ENCODE measurements at regions not wholly inside any gene's neighbourhood (a gene's known extent, or its start where the extent isn't known, plus 50 kb on each side); places are given as distances from the start of the nearest gene placed in this dataset.

DNA sequence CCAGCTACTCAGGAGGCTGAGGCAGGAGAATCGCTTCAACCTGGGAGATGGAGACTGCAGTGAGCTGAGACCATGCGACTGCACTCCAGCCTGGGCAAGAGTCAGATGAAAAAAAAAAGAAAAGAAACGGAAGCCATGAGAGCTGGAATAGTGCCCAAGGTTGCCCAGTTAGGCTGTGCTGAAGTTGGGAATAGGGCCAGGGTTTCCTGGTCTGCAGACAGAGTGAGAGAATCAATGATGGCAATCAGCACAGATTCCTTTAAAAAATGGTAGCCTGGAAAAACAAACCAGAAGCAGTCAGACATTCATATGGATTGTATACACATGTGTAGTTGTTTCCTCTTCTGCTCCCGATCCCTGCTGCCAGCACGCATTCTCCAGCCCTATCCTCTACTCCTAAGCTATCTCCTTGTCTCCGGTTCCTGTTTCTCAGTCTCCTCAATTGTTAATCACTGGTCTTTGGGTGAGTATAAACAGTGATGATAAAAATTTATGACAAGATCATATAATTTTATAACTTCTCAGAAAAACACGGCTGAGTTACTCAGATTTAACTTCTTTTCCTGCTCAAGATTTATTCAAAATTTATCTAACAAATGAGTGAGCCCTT lies 316.2 kb upstream of the UMPS start:
- POLR2A ChIA-PET = no interaction called here
- intact Hi-C loops (cut with micrococcal nuclease) = no loop called here
- H3K4me1 Mint-ChIP-seq (ENCODE audit: insufficient read depth, unreplicated experiment) = peaks cover 17% of the 10 kb centered on the region
- peaks cover 24% of the 10 kb centered on the region for H3K27me3 Mint-ChIP-seq (ENCODE audit: insufficient read depth, unreplicated experiment)
- no TSS peak for BruUV-seq (replicated peaks)
- CTCF ChIA-PET = no interaction called here
- H3K27ac Mint-ChIP-seq (ENCODE audit: low read depth, unreplicated experiment) = no peak overlapping the region
- TF ChIP-seq, protein P1, sequence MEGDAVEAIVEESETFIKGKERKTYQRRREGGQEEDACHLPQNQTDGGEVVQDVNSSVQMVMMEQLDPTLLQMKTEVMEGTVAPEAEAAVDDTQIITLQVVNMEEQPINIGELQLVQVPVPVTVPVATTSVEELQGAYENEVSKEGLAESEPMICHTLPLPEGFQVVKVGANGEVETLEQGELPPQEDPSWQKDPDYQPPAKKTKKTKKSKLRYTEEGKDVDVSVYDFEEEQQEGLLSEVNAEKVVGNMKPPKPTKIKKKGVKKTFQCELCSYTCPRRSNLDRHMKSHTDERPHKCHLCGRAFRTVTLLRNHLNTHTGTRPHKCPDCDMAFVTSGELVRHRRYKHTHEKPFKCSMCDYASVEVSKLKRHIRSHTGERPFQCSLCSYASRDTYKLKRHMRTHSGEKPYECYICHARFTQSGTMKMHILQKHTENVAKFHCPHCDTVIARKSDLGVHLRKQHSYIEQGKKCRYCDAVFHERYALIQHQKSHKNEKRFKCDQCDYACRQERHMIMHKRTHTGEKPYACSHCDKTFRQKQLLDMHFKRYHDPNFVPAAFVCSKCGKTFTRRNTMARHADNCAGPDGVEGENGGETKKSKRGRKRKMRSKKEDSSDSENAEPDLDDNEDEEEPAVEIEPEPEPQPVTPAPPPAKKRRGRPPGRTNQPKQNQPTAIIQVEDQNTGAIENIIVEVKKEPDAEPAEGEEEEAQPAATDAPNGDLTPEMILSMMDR (IDR thresholded peaks at IDR 0.05; ENCODE audit: unreplicated experiment) = no peak
- peak; percentile 22 for DNase-seq (ENCODE audit: unreplicated experiment)
- no peak overlapping the region for H3K4me3 Mint-ChIP-seq (ENCODE audit: unreplicated experiment)
- no peaks in the 10 kb centered on the region for H3K36me3 Mint-ChIP-seq (ENCODE audit: insufficient read depth, unreplicated experiment)
- H3K9me3 Mint-ChIP-seq (ENCODE audit: unreplicated experiment) = no peaks in the 10 kb centered on the region

DNA sequence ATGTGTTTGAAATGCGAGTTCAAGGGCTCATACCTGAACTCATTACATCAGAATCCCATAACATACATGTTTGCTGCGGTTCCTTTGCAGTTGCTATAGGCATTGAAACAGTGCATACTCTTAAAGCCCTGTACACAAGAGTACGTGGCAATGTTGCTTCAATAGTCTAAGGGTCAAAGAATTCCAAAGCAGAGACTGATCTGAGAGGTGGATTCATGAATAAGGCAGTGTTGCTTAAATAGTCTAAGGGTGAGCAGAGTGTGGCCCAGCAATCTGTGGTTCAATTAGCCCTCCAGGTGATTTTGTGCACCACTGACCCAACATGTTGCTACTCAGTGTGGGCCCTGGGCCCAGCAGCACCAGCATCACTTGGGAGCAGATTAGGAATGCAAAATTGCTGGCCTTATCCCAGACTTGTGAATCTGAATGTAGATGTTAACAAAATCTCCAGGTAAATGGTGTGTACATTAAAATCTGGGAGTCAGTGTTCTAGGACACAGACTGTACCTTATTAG lies 314.7 kb upstream of the UMPS start:
- Mint-ChIP-seq H3K36me3 (ENCODE audit: insufficient read depth, unreplicated experiment) (no peaks in the 10 kb centered on the region), H3K4me3 (ENCODE audit: unreplicated experiment) (no peak overlapping the region), H3K4me1 (ENCODE audit: insufficient read depth, unreplicated experiment) (peaks cover 3% of the 10 kb centered on the region), H3K9me3 (ENCODE audit: unreplicated experiment) (no peaks in the 10 kb centered on the region), H3K27me3 (ENCODE audit: insufficient read depth, unreplicated experiment) (peaks cover 39% of the 10 kb centered on the region), H3K27ac (ENCODE audit: low read depth, unreplicated experiment) (no peak overlapping the region)
- DNase-seq (ENCODE audit: unreplicated experiment) = no peak
- intact Hi-C loops (cut with micrococcal nuclease) = no loop called here
- CTCF ChIA-PET = no interaction called here
- TF ChIP-seq, protein P1 (IDR thresholded peaks at IDR 0.05; ENCODE audit: unreplicated experiment) = no peak
- POLR2A ChIA-PET = no interaction called here
- BruUV-seq (replicated peaks) = no TSS peak

DNA sequence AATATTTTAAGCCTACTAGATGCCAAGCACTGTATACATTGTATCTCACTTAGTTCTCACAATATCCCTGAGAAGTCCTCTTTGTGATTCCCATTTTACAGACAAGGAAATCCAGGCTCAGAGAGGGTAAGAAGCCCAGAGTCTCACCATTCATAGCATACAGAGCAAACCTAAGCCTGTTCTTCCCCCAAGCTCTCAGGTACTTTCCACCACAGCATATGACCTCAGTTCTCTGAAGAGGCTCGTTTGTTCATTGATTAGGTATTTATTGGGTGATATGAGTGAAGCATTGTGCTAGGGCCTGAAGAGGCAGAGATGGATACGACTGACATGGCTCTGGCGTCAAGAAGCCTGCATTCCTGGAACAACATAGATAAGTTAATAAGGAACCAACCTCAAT lies 310.9 kb upstream of the UMPS start:
- TF ChIP-seq, protein P1 (IDR thresholded peaks at IDR 0.05; ENCODE audit: unreplicated experiment) = no peak
- no TSS peak for BruUV-seq (replicated peaks)
- POLR2A ChIA-PET = no interaction called here
- no peaks in the 10 kb centered on the region for H3K36me3 Mint-ChIP-seq (ENCODE audit: insufficient read depth, unreplicated experiment)
- H3K27me3 Mint-ChIP-seq (ENCODE audit: insufficient read depth, unreplicated experiment) = peaks cover 40% of the 10 kb centered on the region
- H3K9me3 Mint-ChIP-seq (ENCODE audit: unreplicated experiment) = no peaks in the 10 kb centered on the region
- no peak overlapping the region for H3K27ac Mint-ChIP-seq (ENCODE audit: low read depth, unreplicated experiment)
- CTCF ChIA-PET = interaction anchor here (0.6 kb wide), 1 partner anchor 10 kb away, joined by 4 read pairs; no protein-coding TSS in a partner anchor
- intact Hi-C loops (cut with micrococcal nuclease) = no loop called here
- H3K4me1 Mint-ChIP-seq (ENCODE audit: insufficient read depth, unreplicated experiment) = no peaks in the 10 kb centered on the region
- no peak overlapping the region for H3K4me3 Mint-ChIP-seq (ENCODE audit: unreplicated experiment)
- DNase-seq (ENCODE audit: unreplicated experiment) = no peak

DNA sequence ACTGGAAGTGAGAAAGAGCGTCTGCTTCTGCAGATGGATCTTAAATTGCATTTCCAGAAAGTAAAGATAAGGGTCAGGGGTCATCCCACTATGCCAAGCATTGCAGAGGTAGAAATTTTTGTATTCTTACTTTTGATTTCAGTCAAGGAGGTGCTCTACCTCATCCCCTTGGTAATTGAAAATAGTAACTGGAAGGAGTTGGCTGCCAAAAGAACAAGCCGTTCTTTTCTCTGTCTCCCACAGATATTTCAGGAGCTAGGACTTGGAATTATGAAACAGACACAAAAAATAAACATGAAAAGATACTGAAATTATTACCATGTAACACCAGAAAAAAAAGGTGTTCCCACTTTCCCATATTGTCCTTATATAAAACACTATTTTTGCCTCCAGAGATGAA lies 309.9 kb upstream of the UMPS start:
- ChIA-PET CTCF (interaction anchor here (0.6 to 0.8 kb wide), 2 partner anchors 22 to 391 kb away, joined by 3 to 4 read pairs; no protein-coding TSS in a partner anchor), POLR2A (no interaction called here)
- Mint-ChIP-seq H3K27me3 (ENCODE audit: insufficient read depth, unreplicated experiment) (peaks cover 40% of the 10 kb centered on the region), H3K4me3 (ENCODE audit: unreplicated experiment) (no peak overlapping the region), H3K27ac (ENCODE audit: low read depth, unreplicated experiment) (no peak overlapping the region), H3K36me3 (ENCODE audit: insufficient read depth, unreplicated experiment) (no peaks in the 10 kb centered on the region), H3K4me1 (ENCODE audit: insufficient read depth, unreplicated experiment) (no peaks in the 10 kb centered on the region), H3K9me3 (ENCODE audit: unreplicated experiment) (no peaks in the 10 kb centered on the region)
- DNase-seq (ENCODE audit: unreplicated experiment) = no peak
- no TSS peak for BruUV-seq (replicated peaks)
- intact Hi-C loops (cut with micrococcal nuclease) = no loop called here
- TF ChIP-seq, protein P1 (IDR thresholded peaks at IDR 0.05; ENCODE audit: unreplicated experiment) = no peak

Measured in MCF 10A (cell line).